ENCODE measurements at regions not wholly inside any gene's neighbourhood (a gene's known extent, or its start where the extent isn't known, plus 50 kb on each side); places are given as distances from the start of the nearest gene placed in this dataset.

DNA sequence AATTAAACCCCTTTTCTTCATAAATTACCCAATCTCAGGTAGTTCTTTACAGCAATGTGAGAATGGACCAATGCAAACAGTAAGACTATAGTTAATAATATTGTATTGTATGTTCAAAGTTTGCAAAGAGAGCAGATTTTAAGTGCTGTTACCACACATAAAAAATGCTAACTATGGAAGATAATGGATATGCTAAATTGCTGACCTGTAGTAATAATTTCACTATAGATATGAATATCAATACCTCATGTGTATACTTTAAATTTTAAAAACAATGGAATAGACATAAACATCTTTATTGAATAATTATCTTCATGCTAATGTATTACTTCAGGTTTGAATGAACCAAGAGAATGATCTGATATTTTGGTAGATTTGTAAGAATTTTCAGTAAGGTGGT, 552.4 kb upstream of the CHRM3 start:
- TF ChIP-seq CTCF (IDR thresholded peaks at IDR 0.05), result no peak
- TF ChIP-seq POLR2A (IDR thresholded peaks at IDR 0.05), result no peak
- no peak for TF ChIP-seq POLR2AphosphoS5 (IDR thresholded peaks at IDR 0.05)
- no peak for TF ChIP-seq EP300 (IDR thresholded peaks at IDR 0.05)
